ENCODE measurements at regions not wholly inside any gene's neighbourhood (a gene's known extent, or its start where the extent isn't known, plus 50 kb on each side); places are given as distances from the start of the nearest gene placed in this dataset.

GRCh38 chr10:42962902-42963231, 114.0 kb upstream of the RET start:
- Histone ChIP-seq H3K79me2 (ENCODE audit: control insufficient read depth, insufficient read depth, low read length) (no peaks in the 10 kb centered on the region), H4K20me1 (ENCODE audit: control insufficient read depth, extremely low read depth, insufficient read depth, low read length) (no peaks in the 10 kb centered on the region), H3K9me3 (ENCODE audit: control insufficient read depth, insufficient read depth, low read depth, low read length) (no peaks in the 10 kb centered on the region), H3K4me3 (replicated peaks in 1 of 4; ENCODE audit: control extremely low read depth in 1 of 4, insufficient read depth in 1 of 4, low read depth in 3 of 4, low read length in 4 of 4) (no peak overlapping the region), H3K27ac (ENCODE audit: insufficient read depth, low read length) (no peak overlapping the region), H3K4me1 (ENCODE audit: control insufficient read depth, extremely low read depth, insufficient read depth, low read length) (no peaks in the 10 kb centered on the region), H3K9ac (ENCODE audit: insufficient read depth, low read length) (no peak overlapping the region), H3K27me3 (ENCODE audit: control insufficient read depth, insufficient read depth, low read length) (no peaks in the 10 kb centered on the region), H2AFZ (ENCODE audit: low read length) (no peak overlapping the region), H3K36me3 (ENCODE audit: control insufficient read depth, insufficient read depth, low read length) (no peaks in the 10 kb centered on the region), H3K4me2 (ENCODE audit: extremely low read depth, insufficient read depth, low read length) (no peak overlapping the region)
- TF ChIP-seq EZH2 (IDR thresholded peaks at IDR 0.05; ENCODE audit: low read length, missing control alignments) (no peak), CTCF (conservative IDR thresholded peaks at IDR 0.05 in 1 of 2, IDR thresholded peaks at IDR 0.05 in 1 of 2; ENCODE audit: low read depth in 1 of 2, low read length in 2 of 2) (no peak)
- DNase-seq (ENCODE audit: low read depth in 2 of 2) = no peak

- Histone ChIP-seq H3K27me3 (ENCODE audit: control insufficient read depth, insufficient read depth, low read length) (no peaks in the 10 kb centered on the region), H4K20me1 (ENCODE audit: control insufficient read depth, extremely low read depth, insufficient read depth, low read length) (no peaks in the 10 kb centered on the region), H3K27ac (ENCODE audit: insufficient read depth, low read length) (no peak overlapping the region), H3K4me3 (replicated peaks in 1 of 4; ENCODE audit: control extremely low read depth in 1 of 4, insufficient read depth in 1 of 4, low read depth in 3 of 4, low read length in 4 of 4) (no peak overlapping the region), H3K4me2 (ENCODE audit: extremely low read depth, insufficient read depth, low read length) (no peak overlapping the region), H3K79me2 (ENCODE audit: control insufficient read depth, insufficient read depth, low read length) (no peaks in the 10 kb centered on the region), H2AFZ (ENCODE audit: low read length) (no peak overlapping the region), H3K4me1 (ENCODE audit: control insufficient read depth, extremely low read depth, insufficient read depth, low read length) (no peaks in the 10 kb centered on the region), H3K9me3 (ENCODE audit: control insufficient read depth, insufficient read depth, low read depth, low read length) (no peaks in the 10 kb centered on the region), H3K36me3 (ENCODE audit: control insufficient read depth, insufficient read depth, low read length) (no peaks in the 10 kb centered on the region), H3K9ac (ENCODE audit: insufficient read depth, low read length) (no peak overlapping the region)
- no peak for TF ChIP-seq EZH2 (IDR thresholded peaks at IDR 0.05; ENCODE audit: low read length, missing control alignments)
- TF ChIP-seq CTCF (conservative IDR thresholded peaks at IDR 0.05 in 1 of 2, IDR thresholded peaks at IDR 0.05 in 1 of 2; ENCODE audit: low read depth in 1 of 2, low read length in 2 of 2) = no peak
- DNase-seq (ENCODE audit: low read depth in 2 of 2) = no peak
Observed at GRCh38 chr10:42963312-42963711, 113.6 kb upstream of the RET start.

- no peak overlapping the region for H3K4me2 ChIP-seq (ENCODE audit: extremely low read depth, insufficient read depth, low read length)
- no peak overlapping the region for H3K4me3 ChIP-seq (replicated peaks in 1 of 4; ENCODE audit: control extremely low read depth in 1 of 4, insufficient read depth in 1 of 4, low read depth in 3 of 4, low read length in 4 of 4)
- no peaks in the 10 kb centered on the region for H3K79me2 ChIP-seq (ENCODE audit: control insufficient read depth, insufficient read depth, low read length)
- no peak overlapping the region for H3K27ac ChIP-seq (ENCODE audit: insufficient read depth, low read length)
- H2AFZ ChIP-seq (ENCODE audit: low read length) = no peak overlapping the region
- H4K20me1 ChIP-seq (ENCODE audit: control insufficient read depth, extremely low read depth, insufficient read depth, low read length) = no peaks in the 10 kb centered on the region
- no peak overlapping the region for H3K9ac ChIP-seq (ENCODE audit: insufficient read depth, low read length)
- no peaks in the 10 kb centered on the region for H3K4me1 ChIP-seq (ENCODE audit: control insufficient read depth, extremely low read depth, insufficient read depth, low read length)
- TF ChIP-seq EZH2 (IDR thresholded peaks at IDR 0.05; ENCODE audit: low read length, missing control alignments) (no peak), CTCF (conservative IDR thresholded peaks at IDR 0.05 in 1 of 2, IDR thresholded peaks at IDR 0.05 in 1 of 2; ENCODE audit: low read depth in 1 of 2, low read length in 2 of 2) (no peak)
- DNase-seq (ENCODE audit: low read depth in 2 of 2) = no peak
- H3K27me3 ChIP-seq (ENCODE audit: control insufficient read depth, insufficient read depth, low read length) = no peaks in the 10 kb centered on the region
- H3K9me3 ChIP-seq (ENCODE audit: control insufficient read depth, insufficient read depth, low read depth, low read length) = no peaks in the 10 kb centered on the region
- no peaks in the 10 kb centered on the region for H3K36me3 ChIP-seq (ENCODE audit: control insufficient read depth, insufficient read depth, low read length)
Observed at GRCh38 chr10:42969147-42969546, 107.7 kb upstream of the RET start.
